Activated CD8-positive, alpha-beta memory T cell treated with anti-CD3 and anti-CD28 coated beads for 36 hours (primary cell): ENCODE measurements at regions not wholly inside any gene's neighbourhood (a gene's known extent, or its start where the extent isn't known, plus 50 kb on each side); places are given as distances from the start of the nearest gene placed in this dataset.
"Not testable (repeated sequence)": the region's sequence is repeated elsewhere in the genome, so short reads cannot be mapped to it uniquely, and the experiment has no call there.

Experiments used
- CTCF ChIA-PET: fragments of 350-600 bp; sonication (Branson Sonifier 250); formaldehyde crosslinking; loops from one replicate; lab custom pipeline; 2021; ENCODE audit warnings: antibody characterized with exemption; lab: Charles Lee
- POLR2A ChIA-PET: fragments of 350-600 bp; sonication (Branson Sonifier 250); formaldehyde crosslinking; loops from one replicate; lab custom pipeline; 2021; ENCODE audit warnings: antibody characterized with exemption; lab: Charles Lee

DNA sequence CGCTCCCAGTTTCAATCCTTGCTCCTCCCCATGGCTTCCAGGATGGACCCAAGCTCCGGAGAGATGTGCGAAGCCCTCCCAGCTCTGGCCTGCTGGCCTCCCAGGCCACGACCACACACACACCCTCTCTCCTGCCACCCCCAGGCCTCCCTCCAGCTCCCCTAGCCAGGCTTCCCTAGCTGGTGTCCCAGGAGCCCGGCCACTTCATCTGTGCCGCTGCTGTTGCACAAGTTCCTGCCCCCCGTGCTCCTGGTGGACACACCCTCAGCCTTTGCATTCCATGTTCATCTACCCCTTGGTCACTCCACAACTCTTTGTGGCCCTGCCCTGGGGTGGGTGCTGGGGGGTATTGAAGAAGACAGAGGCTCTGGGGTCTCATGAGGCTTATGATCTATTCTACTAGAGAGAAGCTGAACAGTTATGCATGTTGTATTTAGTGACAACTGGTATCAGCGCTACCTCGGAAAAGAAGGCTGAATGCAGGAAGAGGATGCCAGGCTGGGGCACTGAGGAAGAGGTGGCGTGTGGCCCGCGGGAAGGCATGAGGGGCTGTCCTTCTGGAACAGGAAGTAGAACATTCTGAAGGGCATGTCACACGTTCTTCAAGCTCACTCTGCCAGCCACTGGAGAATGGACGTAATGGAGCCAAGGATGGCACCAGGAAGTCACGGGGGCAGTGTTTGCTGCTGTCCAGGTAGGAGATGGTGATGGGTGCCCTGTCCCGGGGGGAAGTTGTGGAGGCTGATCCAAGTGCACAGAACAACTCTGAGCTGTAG, 172.4 kb downstream of the PSMG1 start:
- POLR2A ChIA-PET: no interaction called here
- CTCF ChIA-PET: no interaction called here

DNA sequence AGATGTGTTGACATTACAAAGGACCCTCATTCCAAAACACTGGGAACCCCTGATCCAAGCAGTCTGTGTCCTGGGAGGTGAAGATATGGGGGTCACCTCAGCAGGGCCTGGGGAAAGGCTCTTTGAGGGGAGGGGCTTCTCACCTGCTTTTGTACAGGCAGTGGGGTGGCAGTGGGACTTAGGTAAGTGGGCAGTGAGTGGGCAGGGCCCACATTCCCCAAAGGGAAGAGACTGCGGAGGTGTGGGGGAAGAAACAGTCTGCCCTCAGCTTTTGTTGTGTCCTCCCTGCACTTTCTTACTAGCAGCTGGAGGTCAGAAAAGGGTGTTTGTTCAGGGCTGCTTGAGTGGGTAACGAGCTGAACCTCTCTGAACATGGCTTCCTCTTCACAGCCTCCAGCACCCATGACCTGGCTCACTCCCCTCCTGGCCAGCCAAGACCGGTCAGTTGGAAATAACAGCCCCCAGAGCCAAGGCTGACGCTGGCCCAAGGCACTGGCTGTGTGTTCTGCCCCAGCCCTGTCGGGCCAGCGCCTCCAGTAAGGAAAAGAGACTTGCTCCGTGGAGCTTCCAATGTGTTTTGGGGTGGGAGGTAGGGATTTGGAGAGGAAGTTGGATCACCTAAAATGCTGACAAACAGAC, 173.5 kb downstream of the PSMG1 start:
- ChIA-PET CTCF (no interaction called here), POLR2A (no interaction called here)

DNA sequence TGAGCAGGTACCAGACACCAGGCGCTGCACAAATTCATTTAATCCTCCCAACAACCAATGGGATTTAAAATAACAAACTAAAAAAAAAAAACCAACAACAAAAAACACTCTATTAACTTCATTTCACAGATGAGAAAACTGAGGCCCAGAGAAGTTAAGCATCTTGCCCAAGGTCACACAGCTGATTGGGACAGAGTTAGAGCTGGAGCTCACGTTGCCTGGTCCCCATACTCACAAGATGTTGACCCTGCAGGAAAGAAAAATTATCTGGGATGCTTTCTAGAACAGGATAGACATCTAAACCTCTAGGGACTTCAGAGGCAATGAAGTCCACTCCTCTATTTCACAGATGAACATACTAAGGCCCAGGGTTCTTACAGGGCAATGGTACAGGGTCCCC, 175.3 kb downstream of the PSMG1 start:
- CTCF ChIA-PET: no interaction called here
- POLR2A ChIA-PET: no interaction called here

DNA sequence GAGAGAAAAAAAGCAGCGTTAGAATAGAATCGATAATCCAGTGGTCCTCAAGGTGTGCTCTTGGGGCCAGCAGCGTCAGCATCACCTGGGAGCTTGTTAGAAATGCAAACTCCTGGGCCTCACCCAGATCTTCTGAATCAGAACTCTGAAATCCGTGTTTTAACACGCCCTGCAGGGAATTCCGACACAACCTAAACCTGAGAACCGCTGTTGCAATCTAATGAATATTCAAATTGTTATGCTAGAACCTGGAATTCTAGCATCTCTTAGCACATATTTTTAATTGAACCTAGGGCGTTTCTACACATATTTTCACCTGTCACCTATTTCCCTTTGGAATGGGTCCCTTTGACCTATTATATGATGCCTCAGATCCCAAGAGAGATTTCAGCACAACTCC, 175.7 kb downstream of the PSMG1 start:
- ChIA-PET CTCF (no interaction called here), POLR2A (no interaction called here)

DNA sequence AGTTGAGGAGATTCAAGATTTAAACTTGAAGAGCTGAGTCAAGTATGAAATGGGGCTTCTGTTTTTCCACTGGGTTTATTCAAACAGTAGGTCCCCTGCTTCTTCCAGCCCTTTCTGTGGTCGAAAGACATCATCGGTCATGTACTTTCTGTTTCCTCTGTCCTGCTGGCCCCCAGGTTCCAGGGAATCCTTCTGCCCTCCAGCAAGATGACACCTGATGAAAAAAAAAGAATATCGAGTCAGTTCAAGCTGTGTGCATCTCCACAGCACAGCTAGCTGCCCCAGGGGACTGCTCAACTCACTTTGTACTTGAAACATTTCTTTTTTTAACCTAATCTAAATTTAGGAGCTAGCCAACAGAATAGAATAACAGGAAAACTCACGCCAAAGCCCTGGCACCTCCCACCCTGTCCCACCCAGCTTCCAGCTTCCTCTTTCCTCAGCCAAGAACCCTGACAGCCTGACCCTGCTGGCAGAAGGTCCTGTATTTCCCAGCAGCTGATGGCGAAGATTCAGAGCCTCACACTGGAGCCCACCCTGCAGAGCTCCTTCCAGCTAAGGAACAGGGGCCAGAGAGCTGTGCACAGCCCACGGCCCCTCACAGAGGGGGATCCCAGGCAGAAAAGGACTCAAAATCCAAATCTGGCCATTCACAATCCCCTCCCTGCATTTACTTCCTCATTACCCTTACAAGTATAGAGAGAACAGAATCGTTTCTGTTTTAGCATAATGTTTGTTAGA, 176.5 kb downstream of the PSMG1 start:
- CTCF ChIA-PET: no interaction called here
- POLR2A ChIA-PET: no interaction called here

DNA sequence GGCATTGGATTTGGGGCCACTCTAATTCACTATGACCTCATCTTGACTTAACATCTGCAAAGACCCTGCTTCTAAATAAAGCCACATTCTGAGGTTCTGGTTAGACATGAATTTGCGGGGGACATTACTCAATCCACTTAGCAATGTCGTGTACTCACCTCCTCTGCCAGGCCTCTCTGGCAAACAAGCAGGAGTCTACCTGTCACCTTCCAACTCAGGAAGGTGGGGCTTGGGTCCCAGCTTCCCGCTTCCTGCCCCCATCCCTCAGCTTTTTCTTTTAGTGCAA, 177.8 kb downstream of the PSMG1 start:
- ChIA-PET CTCF (no interaction called here), POLR2A (no interaction called here)

DNA sequence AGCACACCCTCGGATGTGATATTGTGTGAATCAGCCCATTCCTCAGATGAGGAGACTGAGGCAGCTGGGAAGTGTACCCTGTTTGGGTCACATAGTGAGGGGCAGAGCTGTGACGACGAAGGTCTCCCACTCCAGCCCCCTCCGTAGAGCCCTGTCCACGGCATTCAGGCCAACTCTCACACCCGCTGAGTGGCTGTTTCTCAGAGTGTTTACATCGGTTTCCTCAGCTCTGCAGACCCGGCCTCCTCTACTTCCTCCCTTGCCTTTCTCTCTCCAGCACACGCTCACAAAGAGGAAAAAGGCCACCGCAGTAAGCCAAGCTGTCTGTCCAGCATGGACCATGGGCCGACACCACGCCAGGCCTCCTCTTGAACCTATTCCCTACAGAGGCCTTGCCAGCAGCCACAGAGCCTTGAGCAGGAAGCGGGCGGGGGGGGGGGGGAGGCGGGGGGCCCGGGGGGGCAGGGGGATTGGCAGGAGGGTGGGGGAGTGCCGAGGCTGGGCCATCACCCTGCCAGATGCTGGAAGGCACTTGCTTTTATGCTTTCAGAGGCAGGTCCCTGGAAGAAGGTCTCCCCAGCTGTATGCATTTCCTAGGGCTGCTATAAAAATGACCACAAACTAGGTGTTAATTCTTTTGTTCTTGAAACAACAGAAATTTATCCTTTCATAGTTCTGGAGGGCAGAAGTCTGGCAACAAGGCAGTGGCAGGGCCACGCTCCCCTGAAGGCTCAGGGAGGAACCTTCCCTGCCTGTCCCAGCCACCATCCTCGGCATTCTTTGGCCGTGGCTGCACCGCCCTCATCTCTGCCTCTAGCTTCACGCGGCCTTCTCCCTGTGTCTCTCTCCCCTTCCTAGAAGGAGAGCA, 178.4 kb downstream of the PSMG1 start:
- ChIA-PET POLR2A (no interaction called here), CTCF (no interaction called here)

DNA sequence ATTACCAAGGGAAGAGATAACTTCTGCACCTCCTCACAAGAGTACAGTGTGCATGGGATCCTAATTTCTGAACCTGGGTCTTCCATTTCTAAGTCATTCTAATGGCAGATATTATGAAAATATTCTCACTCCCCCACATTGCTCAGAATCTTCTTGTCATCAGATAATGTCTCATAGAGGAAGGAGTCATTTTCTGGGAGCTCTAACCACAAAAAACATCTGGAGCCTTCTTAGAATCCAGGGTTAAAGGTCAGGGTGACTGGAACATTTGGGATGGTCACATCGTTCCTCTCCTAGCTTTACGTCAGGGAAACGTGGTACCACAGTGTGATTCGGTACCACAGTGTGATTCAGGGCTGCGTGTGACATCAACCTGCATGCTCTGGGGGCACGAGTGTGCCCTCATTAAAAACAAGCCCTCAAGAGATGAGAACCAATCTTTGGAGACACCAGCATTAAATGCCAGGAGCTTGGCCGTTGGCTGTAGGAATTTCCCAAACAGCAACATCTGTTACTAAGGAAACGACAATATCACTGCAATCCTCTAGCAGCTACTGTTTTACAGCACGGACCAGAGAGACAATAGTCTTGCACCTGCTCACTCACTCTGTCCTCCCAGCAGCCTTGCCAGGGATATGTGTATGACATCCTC, 179.1 kb downstream of the PSMG1 start:
- ChIA-PET CTCF (no interaction called here), POLR2A (no interaction called here)

DNA sequence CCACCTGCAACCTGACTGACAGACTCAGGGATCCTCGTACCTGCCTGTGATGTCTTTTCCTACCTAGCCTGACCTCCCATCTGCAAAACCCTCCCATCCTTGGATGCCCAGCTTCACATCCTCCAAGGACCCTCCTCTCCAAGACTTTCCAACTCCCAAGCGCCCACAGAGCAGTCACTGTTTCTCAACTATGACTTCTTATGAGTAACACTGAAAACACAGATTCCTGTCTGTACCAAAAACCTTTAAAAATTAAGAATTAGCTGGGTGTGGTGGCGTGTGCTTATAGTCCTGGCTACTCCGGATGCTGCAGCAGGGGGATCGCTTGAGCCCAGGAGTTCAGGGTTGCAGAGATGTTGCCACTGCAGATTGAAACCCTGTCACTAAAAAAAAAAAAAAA, 181.9 kb downstream of the PSMG1 start:
- ChIA-PET POLR2A (no interaction called here), CTCF (no interaction called here)

DNA sequence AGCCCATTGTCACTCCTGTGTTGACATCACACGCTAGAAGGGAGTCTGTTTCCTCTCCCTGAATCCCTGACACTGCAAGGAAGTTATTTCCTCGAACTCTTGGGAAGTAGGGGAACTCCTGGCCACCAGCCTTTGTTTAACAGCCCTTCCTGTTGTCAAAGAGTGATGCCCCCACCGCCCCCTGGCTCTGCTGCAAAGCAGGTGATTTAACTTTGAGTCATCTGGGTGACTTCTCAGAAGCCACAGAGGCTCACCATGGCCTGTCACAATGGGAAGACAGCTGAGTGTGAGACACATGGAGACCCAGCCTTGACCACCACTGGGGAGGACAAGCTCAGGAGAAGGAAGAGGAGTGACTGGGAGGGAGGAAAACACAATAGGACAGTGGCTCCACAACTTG, 182.8 kb downstream of the PSMG1 start:
- CTCF ChIA-PET: no interaction called here
- POLR2A ChIA-PET: no interaction called here

DNA sequence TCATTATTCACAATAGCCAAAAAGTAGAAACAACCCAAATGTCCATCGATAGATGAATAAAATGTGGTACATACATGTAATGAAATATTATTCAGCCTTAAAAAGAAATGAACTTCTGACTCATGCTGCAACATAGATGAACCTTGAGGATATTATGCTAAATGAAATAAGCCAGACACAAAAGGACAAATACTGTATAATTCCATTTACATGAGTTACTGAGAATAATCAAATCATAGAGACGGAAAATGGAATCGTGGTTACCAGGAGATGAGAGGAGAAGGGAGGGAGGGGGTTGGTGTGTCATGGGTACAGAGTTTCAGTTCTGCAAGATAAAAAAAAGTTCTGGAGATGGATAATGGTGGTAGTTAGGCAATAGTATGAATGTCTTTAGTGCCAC, 184.1 kb downstream of the PSMG1 start:
- ChIA-PET POLR2A (no interaction called here), CTCF (no interaction called here)

DNA sequence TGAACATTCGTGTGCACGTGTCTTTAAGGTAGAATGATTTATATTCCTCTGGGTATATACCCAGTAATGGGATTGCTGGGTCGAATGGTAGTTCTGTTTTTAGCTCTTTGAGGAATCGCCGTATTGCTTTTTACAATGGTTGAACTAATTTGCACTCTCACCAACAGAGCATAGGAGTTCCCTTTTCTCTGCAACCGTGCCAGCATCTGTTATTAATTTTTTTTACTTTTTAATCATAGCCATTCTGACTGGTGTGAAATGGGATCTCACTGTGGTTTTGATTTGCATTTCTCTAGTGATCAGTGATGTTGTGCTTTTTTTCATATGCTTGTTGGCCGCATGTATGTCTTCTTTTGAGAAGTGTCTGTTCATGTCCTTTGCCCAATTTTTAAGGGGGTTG, 185.0 kb downstream of the PSMG1 start:
- POLR2A ChIA-PET, CTCF ChIA-PET: not testable (repeated sequence)

DNA sequence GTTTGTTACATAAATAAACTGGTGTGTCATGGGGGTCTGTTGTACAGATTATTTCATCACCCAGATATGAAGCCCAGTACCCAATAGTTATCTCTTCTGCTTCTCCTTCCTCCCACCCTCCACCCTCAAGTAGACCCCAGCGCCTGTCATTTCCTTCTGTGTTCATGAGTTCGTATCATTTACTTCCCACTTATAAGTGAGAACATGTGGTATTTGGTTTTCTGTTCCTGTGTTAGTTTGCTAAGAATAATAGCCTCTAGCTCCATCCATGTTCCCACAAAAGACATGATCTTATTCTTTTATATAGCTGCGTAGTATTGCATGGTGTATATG, 185.4 kb downstream of the PSMG1 start:
- POLR2A ChIA-PET: interaction anchor here (0.6 kb wide), 1 partner anchor 398 kb away, joined by 3 read pairs; no protein-coding TSS in a partner anchor

DNA sequence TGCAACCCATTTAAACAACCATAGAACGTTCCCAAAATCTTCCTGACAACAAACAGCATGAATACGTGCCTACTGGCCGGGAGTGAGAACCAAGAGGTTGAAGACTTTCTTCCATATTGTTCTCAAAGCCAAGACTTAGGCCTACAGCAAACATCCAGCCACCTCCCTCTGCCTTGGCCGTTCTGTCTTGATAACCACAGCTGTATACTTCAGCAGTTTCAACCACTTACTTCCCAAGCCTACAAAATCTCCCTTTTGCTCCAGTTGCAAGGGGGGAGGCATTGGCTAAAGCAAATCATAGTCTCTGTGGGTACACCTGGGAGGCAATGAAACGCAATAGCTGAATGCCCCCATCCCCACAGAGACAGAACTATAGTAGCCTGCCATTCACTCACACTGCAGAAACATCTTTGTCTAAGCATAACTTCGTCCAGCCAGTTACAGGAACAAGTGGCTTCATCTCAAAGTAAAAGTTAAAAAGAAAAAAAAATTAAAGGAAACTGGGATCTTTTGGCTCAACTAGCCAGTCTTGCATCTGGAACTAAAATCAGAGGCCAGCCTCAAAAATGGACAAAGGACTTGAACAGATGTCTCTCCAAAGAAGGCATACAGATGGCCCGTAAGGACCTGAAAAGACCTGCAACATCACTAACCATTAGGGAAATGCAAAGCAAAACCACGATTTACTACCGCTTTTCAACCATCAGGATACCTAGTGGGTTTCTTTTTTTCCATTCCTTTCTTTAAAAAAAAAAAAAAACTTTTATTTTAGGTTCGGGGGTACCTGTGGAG, 186.0 kb downstream of the PSMG1 start:
- POLR2A ChIA-PET: interaction anchor here (0.6 kb wide), 1 partner anchor 399 kb away, joined by 3 read pairs; no protein-coding TSS in a partner anchor
- CTCF ChIA-PET: no interaction called here

More for the DNA sequence above, 185.4 kb downstream of the PSMG1 start:
- CTCF ChIA-PET: not testable (repeated sequence)

DNA sequence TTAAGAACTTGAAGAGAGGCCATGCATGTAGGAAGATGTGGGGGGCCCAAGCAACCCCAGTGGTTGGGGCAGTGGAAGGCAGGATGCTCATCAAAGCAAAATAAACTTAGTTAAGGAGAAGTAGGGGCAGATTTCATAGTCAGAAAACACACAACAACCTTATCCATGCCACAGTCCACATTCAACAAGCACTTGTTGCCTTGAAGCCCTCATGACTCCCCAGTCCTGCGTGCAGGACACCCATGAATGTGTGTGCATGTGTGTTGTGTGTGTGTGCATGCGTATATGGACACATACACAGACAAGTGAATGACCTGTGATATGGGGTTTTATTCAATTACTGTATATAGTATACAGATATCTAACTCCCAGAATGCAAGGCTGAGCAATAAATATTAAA, 186.9 kb downstream of the PSMG1 start:
- ChIA-PET POLR2A (no interaction called here), CTCF (no interaction called here)

DNA sequence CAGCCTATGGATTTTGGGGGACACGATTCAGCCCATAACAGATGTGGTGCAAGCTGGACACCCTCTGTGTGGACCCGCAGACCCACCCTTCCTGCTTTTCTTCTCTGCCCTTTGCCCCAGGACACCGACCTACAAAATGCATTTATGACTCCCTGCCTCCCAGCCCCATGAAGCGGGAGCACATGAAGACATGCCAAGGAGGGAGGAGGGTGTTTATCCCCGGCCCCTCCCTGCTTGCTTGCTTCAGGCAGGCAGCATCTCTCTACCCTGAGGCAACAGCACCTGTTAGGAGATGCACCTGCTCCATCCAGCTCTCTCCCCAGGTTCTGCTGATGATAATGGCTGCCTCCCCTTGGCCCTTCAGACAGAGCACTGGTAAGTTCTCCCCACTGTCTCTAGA, 187.5 kb downstream of the PSMG1 start:
- POLR2A ChIA-PET: no interaction called here
- CTCF ChIA-PET: no interaction called here

DNA sequence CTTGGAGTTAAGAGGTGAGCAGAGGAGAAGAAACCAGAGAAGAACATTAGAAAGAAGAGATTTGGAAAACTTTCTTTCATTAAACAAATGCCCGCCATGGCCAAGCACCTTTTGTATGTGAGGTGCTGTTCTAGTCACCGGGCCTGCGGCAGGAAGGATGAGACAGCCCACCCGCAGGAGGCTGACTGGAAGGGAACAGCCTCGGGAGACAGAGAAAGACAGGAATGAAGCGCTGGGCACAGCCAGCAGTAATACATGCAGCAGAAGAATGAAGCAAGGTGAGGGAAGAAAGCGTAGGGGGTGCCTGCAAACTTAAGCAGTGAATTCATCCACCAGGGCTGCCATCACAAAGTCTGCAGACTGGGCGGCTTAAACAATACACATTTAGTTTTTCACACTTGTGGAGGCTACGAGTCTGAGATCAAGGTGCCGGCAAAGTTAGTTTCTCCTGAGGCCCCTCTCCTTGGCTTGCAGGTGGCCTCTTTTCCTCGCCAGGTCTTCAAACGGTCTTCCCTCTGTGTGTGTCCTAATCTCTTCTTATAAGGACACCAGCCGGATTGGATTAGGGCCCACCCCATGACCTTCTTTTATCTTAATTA, 188.1 kb downstream of the PSMG1 start:
- CTCF ChIA-PET: no interaction called here
- POLR2A ChIA-PET: no interaction called here

DNA sequence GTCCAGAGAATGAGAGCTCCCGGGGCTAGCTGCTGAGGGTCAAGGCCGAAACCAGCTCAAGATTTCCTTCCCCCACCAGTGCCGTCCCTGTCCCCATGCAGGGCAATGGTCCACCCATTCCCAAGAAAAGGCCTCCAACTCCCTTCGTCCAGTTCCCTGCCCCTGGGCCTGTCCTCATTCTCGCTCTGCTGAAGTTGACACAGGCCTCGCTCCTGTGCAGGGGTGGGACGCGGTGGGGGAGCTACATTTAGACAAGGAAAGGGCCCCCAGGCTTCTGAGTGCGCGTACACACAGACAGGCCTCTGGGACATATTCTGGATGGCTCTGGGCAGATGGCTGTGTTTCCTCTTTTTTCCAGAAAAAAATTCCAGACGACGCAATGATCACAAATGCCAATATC, 188.3 kb downstream of the ETS2 start:
- POLR2A ChIA-PET: no interaction called here

More for the DNA sequence above, 188.3 kb downstream of the ETS2 start:
- CTCF ChIA-PET: no interaction called here
